Left colon (tissue), 2 donors: ENCODE measurements at regions not wholly inside any gene's neighbourhood (a gene's known extent, or its start where the extent isn't known, plus 50 kb on each side); places are given as distances from the start of the nearest gene placed in this dataset.
"Not testable (repeated sequence)": the region's sequence is repeated elsewhere in the genome, so short reads cannot be mapped to it uniquely, and the experiment has no call there.

Experiments used
- ATAC-seq: fragments of 200-7000 bp; cut with Tn5 transposase; one replicate; pipeline ENCODE4 v1.9.1; 2020; ENCODE audit warnings: mild to moderate bottlenecking, moderate library complexity
- DNase-seq, 2 donors: peaks; one replicate each; pipeline ENCODE4 v3.0.0-alpha.2; 2020
- intact Hi-C, 2 donors: fragments of 100-400 bp; cut with DNase I in 1 of 2; cut with micrococcal nuclease in 1 of 2; formaldehyde crosslinking; loops; one replicate each; pipeline versions ENCODE4 v1.11.2 to v1.14.0; 2022; cut with DNase I, micrococcal nuclease
- donor health status: DM: no; HTN: no; CAD: no.
- donor health status: DM: yes; HTN: yes; CAD: no.

GRCh38 chr17:21756856-21757619 is 64.7 kb downstream of the KCNJ18 start:
- intact Hi-C loops, result no loop called here
- DNase-seq, result no peak
- ATAC-seq, result no peak

- intact Hi-C loops, DNase-seq, ATAC-seq: not testable (repeated sequence)
Observed at GRCh38 chr17:21759636-21760035, 67.3 kb downstream of the KCNJ18 start.

GRCh38 chr17:21763738-21764340 is 71.5 kb downstream of the KCNJ18 start:
- ATAC-seq, DNase-seq, intact Hi-C loops: not testable (repeated sequence)

GRCh38 chr17:21765651-21766290 is 73.4 kb downstream of the KCNJ18 start:
- intact Hi-C loops, DNase-seq, ATAC-seq: not testable (repeated sequence)

GRCh38 chr17:21766565-21766964 is 74.2 kb downstream of the KCNJ18 start:
- intact Hi-C loops, DNase-seq, ATAC-seq: not testable (repeated sequence)

- intact Hi-C loops, ATAC-seq: not testable (repeated sequence)
Observed at GRCh38 chr17:21767162-21768156, 75.1 kb downstream of the KCNJ18 start.

GRCh38 chr17:21768244-21768643 is 75.9 kb downstream of the KCNJ18 start:
- DNase-seq, intact Hi-C loops, ATAC-seq: not testable (repeated sequence)

More at GRCh38 chr17:21767162-21768156, 75.1 kb downstream of the KCNJ18 start:
- not testable (repeated sequence) for DNase-seq

- ATAC-seq, intact Hi-C loops, DNase-seq: not testable (repeated sequence)
Observed at GRCh38 chr17:21768729-21769462, 76.6 kb downstream of the KCNJ18 start.

- ATAC-seq, DNase-seq, intact Hi-C loops: not testable (repeated sequence)
Observed at GRCh38 chr17:21769781-21770180, 77.5 kb downstream of the KCNJ18 start.

- DNase-seq, intact Hi-C loops: not testable (repeated sequence)
Observed at GRCh38 chr17:21770466-21771446, 78.4 kb downstream of the KCNJ18 start.

GRCh38 chr17:21772321-21772720 is 80.0 kb downstream of the KCNJ18 start:
- no peak for ATAC-seq
- no peak for DNase-seq
- intact Hi-C loops, result no loop called here

More at GRCh38 chr17:21770466-21771446, 78.4 kb downstream of the KCNJ18 start:
- ATAC-seq, result peak; percentile 83

- ATAC-seq (peak; percentile 78), DNase-seq (peak in 1 of 2 donors; percentile 18)
- intact Hi-C loops, result not testable (repeated sequence)
Observed at GRCh38 chr17:21772991-21773713, 80.8 kb downstream of the KCNJ18 start.

- ATAC-seq (no peak), DNase-seq (no peak)
- intact Hi-C loops, result no loop called here
Observed at GRCh38 chr17:21774263-21774662, 81.9 kb downstream of the KCNJ18 start.

GRCh38 chr17:21775566-21775965 is 83.2 kb downstream of the KCNJ18 start:
- ATAC-seq, intact Hi-C loops, DNase-seq: not testable (repeated sequence)

GRCh38 chr17:21776921-21777320 is 84.6 kb downstream of the KCNJ18 start:
- ATAC-seq, DNase-seq, intact Hi-C loops: not testable (repeated sequence)

- DNase-seq, ATAC-seq, intact Hi-C loops: not testable (repeated sequence)
Observed at GRCh38 chr17:21778866-21779265, 86.5 kb downstream of the KCNJ18 start.
